ENCODE measurements at regions not wholly inside any gene's neighbourhood (a gene's known extent, or its start where the extent isn't known, plus 50 kb on each side); places are given as distances from the start of the nearest gene placed in this dataset.
"Not testable (repeated sequence)": the region's sequence is repeated elsewhere in the genome, so short reads cannot be mapped to it uniquely, and the experiment has no call there.

DNA sequence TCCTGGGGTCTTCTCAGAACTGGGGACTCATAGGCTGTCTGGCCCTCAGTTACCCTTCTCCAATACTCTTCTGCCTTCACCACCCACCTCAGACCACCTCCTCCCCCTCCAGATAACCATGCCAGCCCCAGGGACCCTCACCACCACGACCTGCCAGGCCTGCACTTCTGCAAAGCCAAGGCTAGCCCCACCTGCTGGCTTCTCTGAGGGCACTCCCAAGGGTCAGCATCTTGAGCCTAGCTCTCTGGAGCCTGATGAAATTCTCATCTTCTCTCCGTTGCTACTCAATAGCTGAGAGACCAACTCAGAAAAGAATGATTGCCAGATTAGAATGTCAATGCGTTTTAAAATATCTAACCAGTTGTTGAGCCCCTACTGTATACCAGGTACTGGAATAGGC, 56.1 kb upstream of the LYRM9 start:
- Histone ChIP-seq H3K36me3 (ENCODE audit: control insufficient read depth in 4 of 4, insufficient read depth in 3 of 4, low read depth in 1 of 4, low read length in 3 of 4) (no peaks in the 10 kb centered on the region), H3K4me1 (ENCODE audit: control insufficient read depth in 4 of 4, insufficient read depth in 4 of 4, low read length in 3 of 4) (no peaks in the 10 kb centered on the region), H3K9me3 (ENCODE audit: control insufficient read depth in 4 of 4, low read length in 3 of 4) (no peaks in the 10 kb centered on the region), H3K27ac (ENCODE audit: low read depth in 1 of 2, low read length in 2 of 2) (no peak overlapping the region), H3K27me3 (ENCODE audit: control insufficient read depth in 4 of 4, insufficient read depth in 4 of 4, low read length in 3 of 4) (no peaks in the 10 kb centered on the region), H3K9ac (ENCODE audit: low read depth in 1 of 2, low read length in 2 of 2) (no peak overlapping the region), H3K4me3 (ENCODE audit: low read depth in 1 of 3, low read length in 3 of 3) (no peak overlapping the region)
- DNase-seq (ENCODE audit: low spot score) = no peak
- 81% methylated on average over 3 of the region's 3 CpGs for WGBS
- TF ChIP-seq GABPA (IDR thresholded peaks at IDR 0.05 in 1 of 2, conservative IDR thresholded peaks at IDR 0.05 in 1 of 2) (no peak), HNF4G (IDR thresholded peaks at IDR 0.05) (no peak), RAD21 (IDR thresholded peaks at IDR 0.05) (no peak), FOXA1 (IDR thresholded peaks at IDR 0.05) (no peak), SP1 (IDR thresholded peaks at IDR 0.05) (no peak), HNF4A (conservative IDR thresholded peaks at IDR 0.05) (no peak), TAF1 (conservative IDR thresholded peaks at IDR 0.05) (no peak), EGR1 (IDR thresholded peaks at IDR 0.05; ENCODE audit: low read depth in 2 of 2) (no peak)
- TF ChIP-seq, protein P1, sequence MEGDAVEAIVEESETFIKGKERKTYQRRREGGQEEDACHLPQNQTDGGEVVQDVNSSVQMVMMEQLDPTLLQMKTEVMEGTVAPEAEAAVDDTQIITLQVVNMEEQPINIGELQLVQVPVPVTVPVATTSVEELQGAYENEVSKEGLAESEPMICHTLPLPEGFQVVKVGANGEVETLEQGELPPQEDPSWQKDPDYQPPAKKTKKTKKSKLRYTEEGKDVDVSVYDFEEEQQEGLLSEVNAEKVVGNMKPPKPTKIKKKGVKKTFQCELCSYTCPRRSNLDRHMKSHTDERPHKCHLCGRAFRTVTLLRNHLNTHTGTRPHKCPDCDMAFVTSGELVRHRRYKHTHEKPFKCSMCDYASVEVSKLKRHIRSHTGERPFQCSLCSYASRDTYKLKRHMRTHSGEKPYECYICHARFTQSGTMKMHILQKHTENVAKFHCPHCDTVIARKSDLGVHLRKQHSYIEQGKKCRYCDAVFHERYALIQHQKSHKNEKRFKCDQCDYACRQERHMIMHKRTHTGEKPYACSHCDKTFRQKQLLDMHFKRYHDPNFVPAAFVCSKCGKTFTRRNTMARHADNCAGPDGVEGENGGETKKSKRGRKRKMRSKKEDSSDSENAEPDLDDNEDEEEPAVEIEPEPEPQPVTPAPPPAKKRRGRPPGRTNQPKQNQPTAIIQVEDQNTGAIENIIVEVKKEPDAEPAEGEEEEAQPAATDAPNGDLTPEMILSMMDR (IDR thresholded peaks at IDR 0.05; ENCODE audit: low read depth, low read length, missing input control) = no peak
- TF ChIP-seq, protein P2, sequence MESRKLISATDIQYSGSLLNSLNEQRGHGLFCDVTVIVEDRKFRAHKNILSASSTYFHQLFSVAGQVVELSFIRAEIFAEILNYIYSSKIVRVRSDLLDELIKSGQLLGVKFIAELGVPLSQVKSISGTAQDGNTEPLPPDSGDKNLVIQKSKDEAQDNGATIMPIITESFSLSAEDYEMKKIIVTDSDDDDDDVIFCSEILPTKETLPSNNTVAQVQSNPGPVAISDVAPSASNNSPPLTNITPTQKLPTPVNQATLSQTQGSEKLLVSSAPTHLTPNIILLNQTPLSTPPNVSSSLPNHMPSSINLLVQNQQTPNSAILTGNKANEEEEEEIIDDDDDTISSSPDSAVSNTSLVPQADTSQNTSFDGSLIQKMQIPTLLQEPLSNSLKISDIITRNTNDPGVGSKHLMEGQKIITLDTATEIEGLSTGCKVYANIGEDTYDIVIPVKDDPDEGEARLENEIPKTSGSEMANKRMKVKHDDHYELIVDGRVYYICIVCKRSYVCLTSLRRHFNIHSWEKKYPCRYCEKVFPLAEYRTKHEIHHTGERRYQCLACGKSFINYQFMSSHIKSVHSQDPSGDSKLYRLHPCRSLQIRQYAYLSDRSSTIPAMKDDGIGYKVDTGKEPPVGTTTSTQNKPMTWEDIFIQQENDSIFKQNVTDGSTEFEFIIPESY (IDR thresholded peaks at IDR 0.05) = no peak
- TF ChIP-seq, protein P3, sequence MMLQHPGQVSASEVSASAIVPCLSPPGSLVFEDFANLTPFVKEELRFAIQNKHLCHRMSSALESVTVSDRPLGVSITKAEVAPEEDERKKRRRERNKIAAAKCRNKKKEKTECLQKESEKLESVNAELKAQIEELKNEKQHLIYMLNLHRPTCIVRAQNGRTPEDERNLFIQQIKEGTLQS (IDR thresholded peaks at IDR 0.05) = no peak
- TF ChIP-seq, protein P4, sequence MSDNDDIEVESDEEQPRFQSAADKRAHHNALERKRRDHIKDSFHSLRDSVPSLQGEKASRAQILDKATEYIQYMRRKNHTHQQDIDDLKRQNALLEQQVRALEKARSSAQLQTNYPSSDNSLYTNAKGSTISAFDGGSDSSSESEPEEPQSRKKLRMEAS (IDR thresholded peaks at IDR 0.05) = no peak

DNA sequence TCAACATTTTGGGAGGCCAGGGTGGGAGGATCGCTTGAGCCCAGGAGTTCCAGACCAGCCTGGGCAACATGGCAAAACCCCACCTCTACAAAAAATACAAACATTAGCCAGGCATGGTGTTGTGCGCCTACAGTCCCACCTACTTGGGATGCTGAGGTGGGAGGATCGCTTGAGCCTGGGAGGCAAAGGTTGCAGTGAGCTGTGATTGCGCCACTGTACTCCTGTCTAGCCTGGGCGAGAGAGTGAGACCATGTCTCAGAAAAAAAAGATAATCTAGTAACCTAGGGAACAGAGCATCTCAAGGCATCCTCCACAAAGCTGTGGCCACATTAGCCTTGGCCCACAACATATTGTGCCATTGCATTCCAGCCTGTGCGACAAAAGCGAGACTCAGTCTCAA, 57.1 kb upstream of the LYRM9 start:
- not testable (repeated sequence) for H3K4me3 ChIP-seq (ENCODE audit: low read depth in 1 of 3, low read length in 3 of 3); DNase-seq (ENCODE audit: low spot score); H3K4me1 ChIP-seq (ENCODE audit: control insufficient read depth in 4 of 4, insufficient read depth in 4 of 4, low read length in 3 of 4); H3K36me3 ChIP-seq (ENCODE audit: control insufficient read depth in 4 of 4, insufficient read depth in 3 of 4, low read depth in 1 of 4, low read length in 3 of 4); H3K27ac ChIP-seq (ENCODE audit: low read depth in 1 of 2, low read length in 2 of 2); H3K9ac ChIP-seq (ENCODE audit: low read depth in 1 of 2, low read length in 2 of 2); H3K9me3 ChIP-seq (ENCODE audit: control insufficient read depth in 4 of 4, low read length in 3 of 4); H3K27me3 ChIP-seq (ENCODE audit: control insufficient read depth in 4 of 4, insufficient read depth in 4 of 4, low read length in 3 of 4)
- 72% methylated on average over 7 of the region's 7 CpGs for WGBS

DNA sequence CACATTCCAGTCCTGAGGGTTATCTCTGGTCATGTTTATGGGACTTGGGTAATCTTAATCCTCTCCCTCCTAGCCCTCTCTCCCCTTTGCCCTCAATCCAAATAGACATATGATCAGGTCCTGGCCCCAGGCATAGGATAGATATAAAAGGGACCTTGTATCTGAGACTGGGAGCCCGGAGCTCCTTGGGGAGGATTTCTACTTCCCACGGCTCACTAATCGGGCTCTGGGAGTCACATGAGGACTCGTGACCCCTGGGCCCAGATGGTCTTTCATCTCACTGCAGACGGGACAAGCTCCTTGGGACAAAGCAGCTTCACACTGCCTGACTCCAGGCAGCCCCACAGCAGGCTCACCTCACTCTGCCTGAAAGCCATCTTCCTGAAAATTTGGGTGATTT, 57.8 kb upstream of the LYRM9 start:
- H3K4me1 ChIP-seq (ENCODE audit: control insufficient read depth in 4 of 4, insufficient read depth in 4 of 4, low read length in 3 of 4) = no peaks in the 10 kb centered on the region
- no peaks in the 10 kb centered on the region for H3K36me3 ChIP-seq (ENCODE audit: control insufficient read depth in 4 of 4, insufficient read depth in 3 of 4, low read depth in 1 of 4, low read length in 3 of 4)
- H3K9ac ChIP-seq (ENCODE audit: low read depth in 1 of 2, low read length in 2 of 2) = no peak overlapping the region
- H3K4me3 ChIP-seq (ENCODE audit: low read depth in 1 of 3, low read length in 3 of 3) = no peak overlapping the region
- 64% methylated on average over 5 of the region's 5 CpGs for WGBS
- DNase-seq (ENCODE audit: low spot score) = no peak
- no peak for TF ChIP-seq EGR1 (IDR thresholded peaks at IDR 0.05; ENCODE audit: low read depth in 2 of 2)
- TF ChIP-seq, protein P4 (IDR thresholded peaks at IDR 0.05) = no peak
- TF ChIP-seq NR2F2 (IDR thresholded peaks at IDR 0.05) = no peak
- TF ChIP-seq, protein P3 (IDR thresholded peaks at IDR 0.05) = no peak
- TF ChIP-seq TAF1 (conservative IDR thresholded peaks at IDR 0.05) = no peak
- TF ChIP-seq FOXA2 (IDR thresholded peaks at IDR 0.05) = no peak
- no peak for TF ChIP-seq GABPA (IDR thresholded peaks at IDR 0.05 in 1 of 2, conservative IDR thresholded peaks at IDR 0.05 in 1 of 2)
- TF ChIP-seq JUND (IDR thresholded peaks at IDR 0.05) = no peak
- TF ChIP-seq RXRA (IDR thresholded peaks at IDR 0.05) = no peak
- TF ChIP-seq, protein P2 (IDR thresholded peaks at IDR 0.05) = no peak
- TF ChIP-seq, protein P5, sequence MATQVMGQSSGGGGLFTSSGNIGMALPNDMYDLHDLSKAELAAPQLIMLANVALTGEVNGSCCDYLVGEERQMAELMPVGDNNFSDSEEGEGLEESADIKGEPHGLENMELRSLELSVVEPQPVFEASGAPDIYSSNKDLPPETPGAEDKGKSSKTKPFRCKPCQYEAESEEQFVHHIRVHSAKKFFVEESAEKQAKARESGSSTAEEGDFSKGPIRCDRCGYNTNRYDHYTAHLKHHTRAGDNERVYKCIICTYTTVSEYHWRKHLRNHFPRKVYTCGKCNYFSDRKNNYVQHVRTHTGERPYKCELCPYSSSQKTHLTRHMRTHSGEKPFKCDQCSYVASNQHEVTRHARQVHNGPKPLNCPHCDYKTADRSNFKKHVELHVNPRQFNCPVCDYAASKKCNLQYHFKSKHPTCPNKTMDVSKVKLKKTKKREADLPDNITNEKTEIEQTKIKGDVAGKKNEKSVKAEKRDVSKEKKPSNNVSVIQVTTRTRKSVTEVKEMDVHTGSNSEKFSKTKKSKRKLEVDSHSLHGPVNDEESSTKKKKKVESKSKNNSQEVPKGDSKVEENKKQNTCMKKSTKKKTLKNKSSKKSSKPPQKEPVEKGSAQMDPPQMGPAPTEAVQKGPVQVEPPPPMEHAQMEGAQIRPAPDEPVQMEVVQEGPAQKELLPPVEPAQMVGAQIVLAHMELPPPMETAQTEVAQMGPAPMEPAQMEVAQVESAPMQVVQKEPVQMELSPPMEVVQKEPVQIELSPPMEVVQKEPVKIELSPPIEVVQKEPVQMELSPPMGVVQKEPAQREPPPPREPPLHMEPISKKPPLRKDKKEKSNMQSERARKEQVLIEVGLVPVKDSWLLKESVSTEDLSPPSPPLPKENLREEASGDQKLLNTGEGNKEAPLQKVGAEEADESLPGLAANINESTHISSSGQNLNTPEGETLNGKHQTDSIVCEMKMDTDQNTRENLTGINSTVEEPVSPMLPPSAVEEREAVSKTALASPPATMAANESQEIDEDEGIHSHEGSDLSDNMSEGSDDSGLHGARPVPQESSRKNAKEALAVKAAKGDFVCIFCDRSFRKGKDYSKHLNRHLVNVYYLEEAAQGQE (IDR thresholded peaks at IDR 0.05) = no peak
- TF ChIP-seq SP1 (IDR thresholded peaks at IDR 0.05) = no peak
- no peak for TF ChIP-seq RAD21 (IDR thresholded peaks at IDR 0.05)
- no peak for TF ChIP-seq HNF4A (conservative IDR thresholded peaks at IDR 0.05)
- H3K27ac ChIP-seq (ENCODE audit: low read depth in 1 of 2, low read length in 2 of 2) = no peak overlapping the region
- H3K9me3 ChIP-seq (ENCODE audit: control insufficient read depth in 4 of 4, low read length in 3 of 4) = no peaks in the 10 kb centered on the region
- H3K27me3 ChIP-seq (ENCODE audit: control insufficient read depth in 4 of 4, insufficient read depth in 4 of 4, low read length in 3 of 4) = no peaks in the 10 kb centered on the region
